SU-DHL-6 (cell line): ENCODE measurements at regions not wholly inside any gene's neighbourhood (a gene's known extent, or its start where the extent isn't known, plus 50 kb on each side); places are given as distances from the start of the nearest gene placed in this dataset.

Experiments used
- CTCF ChIP-seq: fragments of 200-600 bp; sonication (generic); IDR thresholded peaks from one replicate; pipeline ENCODE4 v1.5.1; 2017; ENCODE audit warnings: antibody characterized with exemption, mild to moderate bottlenecking, low read length, moderate library complexity; ENCODE audit not compliant: insufficient read depth, poor library complexity, severe bottlenecking
- EZH2phosphoT487 ChIP-seq: fragments of 200-600 bp; sonication (generic), shearing (Covaris generic); conservative IDR thresholded peaks from 2 replicates; pipeline ENCODE4 v1.6.1; 2018; ENCODE audit warnings: mild to moderate bottlenecking, antibody characterized with exemption, low read length, moderate library complexity, mixed read lengths

DNA sequence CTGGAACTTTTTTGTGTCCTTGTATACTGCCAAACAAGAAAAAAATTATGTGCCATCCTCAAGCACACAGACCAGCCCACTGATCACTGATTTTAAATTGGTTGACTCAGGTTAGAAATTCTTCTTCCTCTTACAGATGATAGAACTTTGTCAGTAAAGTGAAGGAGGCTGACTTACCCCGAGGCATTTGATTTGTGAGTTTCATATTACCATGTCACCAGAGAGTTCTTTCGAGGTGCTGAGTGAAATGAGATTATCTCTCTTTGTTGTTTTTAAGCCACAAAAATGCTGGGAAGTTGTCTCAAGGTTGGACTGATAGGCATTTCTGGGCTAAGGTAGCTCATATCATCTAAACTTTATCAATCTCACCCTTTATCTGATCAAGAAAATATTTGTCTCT is 78.8 kb upstream of the FAM180A start:
- TF ChIP-seq CTCF (no peak), EZH2phosphoT487 (no peak)
